Liver (tissue), 8 donors: ENCODE measurements at regions not wholly inside any gene's neighbourhood (a gene's known extent, or its start where the extent isn't known, plus 50 kb on each side); places are given as distances from the start of the nearest gene placed in this dataset.

Experiments
- DNase-seq: peaks from one replicate; pipeline ENCODE4 v3.0.0-alpha.2; 2017; ENCODE audit warnings: low spot score
- H3K27ac ChIP-seq, 2 donors: one replicate each; pipeline ENCODE4 v1.7.0; 2013; ENCODE audit warnings: inconsistent platforms in 2 of 2, low read length in 2 of 2, control low read depth in 1 of 2, low read depth in 1 of 2, mild to moderate bottlenecking in 1 of 2
- H3K27me3 ChIP-seq, 4 donors: one replicate each; pipeline versions ENCODE4 v1.6.1 to v1.7.0; 2013; ENCODE audit warnings: low read length in 3 of 4, inconsistent platforms in 1 of 4, mild to moderate bottlenecking in 1 of 4, moderate library complexity in 1 of 4; ENCODE audit not compliant: control insufficient read depth in 4 of 4, insufficient read depth in 4 of 4
- H3K36me3 ChIP-seq, 4 donors: one replicate each; pipeline versions ENCODE4 v1.6.1 to v1.7.0; 2013; ENCODE audit warnings: low read length in 3 of 4, mild to moderate bottlenecking in 3 of 4, low read depth in 1 of 4, moderate library complexity in 1 of 4; ENCODE audit not compliant: control insufficient read depth in 4 of 4, insufficient read depth in 3 of 4
- H3K4me1 ChIP-seq, 4 donors: one replicate each; pipeline versions ENCODE4 v1.6.1 to v1.7.0; 2013; ENCODE audit warnings: low read length in 3 of 4, mild to moderate bottlenecking in 3 of 4, moderate library complexity in 1 of 4; ENCODE audit not compliant: control insufficient read depth in 4 of 4, insufficient read depth in 4 of 4
- H3K4me3 ChIP-seq, 3 donors: one replicate each; pipeline versions ENCODE4 v1.6.1 to v1.7.0; 2013; ENCODE audit warnings: low read length in 3 of 3, control low read depth in 1 of 3, low read depth in 1 of 3, mild to moderate bottlenecking in 1 of 3
- H3K9ac ChIP-seq, 2 donors: one replicate each; pipeline ENCODE4 v1.7.0; 2013; ENCODE audit warnings: low read length in 2 of 2, mild to moderate bottlenecking in 2 of 2, moderate library complexity in 2 of 2, control low read depth in 1 of 2, low read depth in 1 of 2
- H3K9me3 ChIP-seq, 4 donors: one replicate each; pipeline versions ENCODE4 v1.6.1 to v1.7.0; 2013; ENCODE audit warnings: low read length in 3 of 4; ENCODE audit not compliant: control insufficient read depth in 4 of 4
- CTCF ChIP-seq: fragments of 150-350 bp; IDR thresholded peaks from 2 replicates; pipeline ENCODE4 v1.5.1; 2017; ENCODE audit warnings: improper control_type of control experiment, low read depth, low read length; ENCODE audit not compliant: missing input control
- FOXA1 ChIP-seq: IDR thresholded peaks from 2 replicates; pipeline ENCODE4 v1.6.1; 2016; ENCODE audit warnings: antibody characterized with exemption
- HNF4A ChIP-seq, 2 donors: conservative IDR thresholded peaks; 2 replicates each; pipeline ENCODE4 v1.6.1; 2016; ENCODE audit warnings: antibody characterized with exemption in 2 of 2, mild to moderate bottlenecking in 2 of 2
- JUND ChIP-seq, 2 donors: IDR thresholded peaks; 2 replicates each; pipeline ENCODE4 v1.6.1; 2016; ENCODE audit warnings: antibody characterized with exemption in 2 of 2
- SP1 ChIP-seq: IDR thresholded peaks from 2 replicates; pipeline ENCODE4 v1.6.1; 2018; ENCODE audit warnings: antibody characterized with exemption, mild to moderate bottlenecking
- TAF1 ChIP-seq: conservative IDR thresholded peaks from 2 replicates; pipeline ENCODE4 v1.6.1; 2016; ENCODE audit warnings: antibody characterized with exemption, mild to moderate bottlenecking
- YY1 ChIP-seq: IDR thresholded peaks from 2 replicates; pipeline ENCODE4 v1.6.1; 2016; ENCODE audit warnings: antibody characterized with exemption, mild to moderate bottlenecking
- ZBTB33 ChIP-seq: IDR thresholded peaks from 2 replicates; pipeline ENCODE4 v1.6.1; 2016; ENCODE audit warnings: antibody characterized with exemption
- WGBS: extraction: QIAGEN DNeasy Blood & Tissue Kit; methylation state at CpG from one replicate; pipeline ENCODE4 v1.1.7; 2013; 5-methylcytosine and 5-hydroxymethylcytosine counted together
- donor health status: healthy.
- donor health status: healthy.
- donor health status: healthy.
- donor health status: healthy.
- donor health status: healthy.

GRCh38 chr5:142222225-142222865 is 102.5 kb downstream of the SPRY4 start (continued):
- no peak for TF ChIP-seq ZBTB33

GRCh38 chr5:142221091-142221860 is 103.5 kb downstream of the SPRY4 start:
- H3K4me3 ChIP-seq: no peak overlapping the region
- no peak for TF ChIP-seq HNF4A (conservative IDR thresholded peaks at IDR 0.05)
- TF ChIP-seq ZBTB33: no peak
- TF ChIP-seq SP1: no peak
- no peak for TF ChIP-seq YY1
- TF ChIP-seq FOXA1: no peak
- TF ChIP-seq TAF1: no peak
- no peak overlapping the region for H3K9ac ChIP-seq
- no peaks in the 10 kb centered on the region for H3K27me3 ChIP-seq
- no peak for DNase-seq
- peaks cover 0 to 2% (median 0%) of the 10 kb centered on the region in 4 donors for H3K36me3 ChIP-seq
- 71% methylated on average over 11 of the region's 11 CpGs for WGBS
- H3K27ac ChIP-seq: peak overlapping the region; percentile 42 to 49
- H3K9me3 ChIP-seq: no peaks in the 10 kb centered on the region
- peaks cover 0 to 12% (median 1%) of the 10 kb centered on the region in 4 donors for H3K4me1 ChIP-seq

- Histone ChIP-seq H3K27ac (no peak overlapping the region), H3K27me3 (no peaks in the 10 kb centered on the region), H3K9ac (no peak overlapping the region), H3K36me3 (no peaks in the 10 kb centered on the region), H3K9me3 (no peaks in the 10 kb centered on the region), H3K4me3 (no peak overlapping the region), H3K4me1 (peaks cover 0 to 12% (median 1%) of the 10 kb centered on the region in 4 donors)
- no peak for TF ChIP-seq FOXA1
- no peak for TF ChIP-seq JUND (IDR thresholded peaks at IDR 0.05)
- no peak for TF ChIP-seq YY1
- TF ChIP-seq ZBTB33: no peak
- TF ChIP-seq CTCF: no peak
- WGBS: 95% methylated on average over 7 of the region's 7 CpGs
- DNase-seq: no peak
Measured at GRCh38 chr5:142219146-142219545, 105.7 kb downstream of the SPRY4 start.
